ENCODE measurements at regions not wholly inside any gene's neighbourhood (a gene's known extent, or its start where the extent isn't known, plus 50 kb on each side); places are given as distances from the start of the nearest gene placed in this dataset.
"Not testable (repeated sequence)": the region's sequence is repeated elsewhere in the genome, so short reads cannot be mapped to it uniquely, and the experiment has no call there.

DNA sequence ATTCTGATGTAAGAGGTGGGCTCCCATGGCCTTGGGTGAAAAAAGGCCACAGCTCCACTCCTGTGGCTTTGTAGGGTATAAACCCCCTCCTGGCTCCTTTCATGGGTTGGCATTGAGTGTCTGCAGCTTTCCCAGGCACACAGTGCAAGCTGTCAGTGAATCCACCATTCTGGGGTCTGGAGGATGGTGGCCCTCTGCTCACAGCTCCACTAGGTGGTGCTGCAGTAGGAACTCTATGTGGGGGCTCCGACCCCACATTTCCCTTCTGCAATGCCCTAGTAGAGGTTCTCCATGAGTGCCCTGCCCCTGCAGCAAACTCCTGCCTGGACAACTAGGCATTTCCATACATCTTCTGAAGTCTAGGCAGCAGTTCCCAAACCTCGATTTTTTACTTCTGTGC lies 92.7 kb downstream of the UNC93B1 start:
- TF ChIP-seq EZH2 (IDR thresholded peaks at IDR 0.05; ENCODE audit: insufficient read depth, poor library complexity, severe bottlenecking); EZH2phosphoT487 (IDR thresholded peaks at IDR 0.05; ENCODE audit: insufficient read depth, low read depth): not testable (repeated sequence)

Measured in GM23248 (cell line).